Calu3 (cell line): ENCODE measurements at regions not wholly inside any gene's neighbourhood (a gene's known extent, or its start where the extent isn't known, plus 50 kb on each side); places are given as distances from the start of the nearest gene placed in this dataset.

Source experiments
- BruUV-seq: library from RNA; stranded (reverse); fragments of 400-500 nt; replicated peaks from 2 replicates; lab custom pipeline; 2021; lab: Mats Ljungman, UMichigan
- CTCF ChIA-PET: fragments of 300-600 bp; sonication (Branson Sonifier 250); formaldehyde crosslinking; loops from one replicate; lab custom pipeline; 2022; ENCODE audit warnings: antibody characterized with exemption; lab: Charles Lee
- DNase-seq: peaks from one replicate; pipeline ENCODE4 v3.0.0; 2022
- H3K27ac Mint-ChIP-seq: one replicate; pipeline ENCODE4 v1.8.0; 2022; ENCODE audit warnings: mixed read lengths; ENCODE audit not compliant: unreplicated experiment
- H3K27me3 Mint-ChIP-seq: one replicate; pipeline ENCODE4 v1.8.0; 2022; ENCODE audit warnings: mixed read lengths; ENCODE audit not compliant: unreplicated experiment
- H3K36me3 Mint-ChIP-seq: one replicate; pipeline ENCODE4 v1.8.0; 2022; ENCODE audit warnings: mild to moderate bottlenecking, moderate library complexity, mixed read lengths; ENCODE audit not compliant: insufficient read depth, unreplicated experiment
- H3K4me1 Mint-ChIP-seq: one replicate; pipeline ENCODE4 v1.8.0; 2022; ENCODE audit warnings: mild to moderate bottlenecking, low read depth, mixed read lengths; ENCODE audit not compliant: unreplicated experiment
- H3K4me3 Mint-ChIP-seq: one replicate; pipeline ENCODE4 v1.8.0; 2022; ENCODE audit warnings: mild to moderate bottlenecking, low read depth, moderate library complexity, mixed read lengths; ENCODE audit not compliant: unreplicated experiment
- H3K9me3 Mint-ChIP-seq: one replicate; pipeline ENCODE4 v1.8.0; 2022; ENCODE audit warnings: low read depth, mixed read lengths; ENCODE audit not compliant: unreplicated experiment
- CTCF ChIP-seq: fragments of 200-600 bp; IDR thresholded peaks from one replicate; pipeline ENCODE4 v1.8.0; 2022; ENCODE audit warnings: antibody characterized with exemption; ENCODE audit not compliant: unreplicated experiment
- intact Hi-C: fragments of 100-400 bp; cut with micrococcal nuclease; formaldehyde crosslinking; loops from one replicate; pipeline ENCODE4 v1.10.0; 2022; ENCODE audit not compliant: unreplicated experiment

DNA sequence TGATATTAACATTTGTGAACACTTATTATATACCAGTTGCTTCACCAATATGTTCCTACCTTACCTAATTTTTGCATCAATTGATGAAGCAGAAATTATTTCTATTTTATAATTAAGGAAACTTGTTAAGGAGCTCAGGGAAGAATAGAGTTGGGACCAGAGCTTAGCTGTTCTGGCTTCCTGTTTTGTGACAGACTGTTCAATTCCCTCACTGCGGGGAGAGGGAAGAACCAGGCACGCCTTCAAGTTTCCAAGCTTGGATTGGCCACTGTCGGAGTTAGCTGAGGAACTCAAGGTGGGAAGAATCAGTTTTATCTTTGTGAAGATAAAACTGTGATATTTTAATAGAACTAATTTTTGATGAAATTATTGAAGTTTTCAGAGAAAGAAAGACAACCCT lies 142.3 kb upstream of the LMO4 start:
- BruUV-seq = no TSS peak
- H3K27me3 Mint-ChIP-seq = peaks cover 16% of the 10 kb centered on the region
- H3K36me3 Mint-ChIP-seq = no peaks in the 10 kb centered on the region
- no peak overlapping the region for H3K27ac Mint-ChIP-seq
- no peak for DNase-seq
- no peaks in the 10 kb centered on the region for H3K9me3 Mint-ChIP-seq
- peaks cover 10% of the 10 kb centered on the region for H3K4me1 Mint-ChIP-seq
- TF ChIP-seq CTCF = no peak
- intact Hi-C loops = no loop called here
- no peak overlapping the region for H3K4me3 Mint-ChIP-seq
- CTCF ChIA-PET = no interaction called here

DNA sequence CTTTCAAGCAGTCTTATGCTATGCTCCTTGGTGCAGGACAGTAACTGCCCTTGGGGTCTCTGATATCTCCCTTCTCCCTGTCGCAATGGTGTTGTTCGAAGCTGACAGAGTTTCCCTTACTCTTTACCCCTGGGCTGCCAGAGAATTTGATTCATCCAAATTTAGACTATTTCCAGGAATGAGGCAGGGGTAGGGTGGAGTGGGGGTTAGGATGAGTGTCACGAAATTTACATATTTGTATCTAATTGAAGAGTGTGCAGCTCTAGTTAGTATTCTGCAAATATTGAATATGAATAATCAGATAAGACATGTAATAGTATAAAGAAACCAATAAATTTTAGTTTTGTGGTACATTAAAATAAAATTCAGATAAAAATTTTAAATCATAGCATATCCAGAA lies 140.0 kb upstream of the LMO4 start:
- H3K36me3 Mint-ChIP-seq = no peaks in the 10 kb centered on the region
- CTCF ChIA-PET = interaction anchor here (0.6 kb wide), 1 partner anchor 17 kb away, joined by 3 read pairs; no protein-coding TSS in a partner anchor
- BruUV-seq = no TSS peak

DNA sequence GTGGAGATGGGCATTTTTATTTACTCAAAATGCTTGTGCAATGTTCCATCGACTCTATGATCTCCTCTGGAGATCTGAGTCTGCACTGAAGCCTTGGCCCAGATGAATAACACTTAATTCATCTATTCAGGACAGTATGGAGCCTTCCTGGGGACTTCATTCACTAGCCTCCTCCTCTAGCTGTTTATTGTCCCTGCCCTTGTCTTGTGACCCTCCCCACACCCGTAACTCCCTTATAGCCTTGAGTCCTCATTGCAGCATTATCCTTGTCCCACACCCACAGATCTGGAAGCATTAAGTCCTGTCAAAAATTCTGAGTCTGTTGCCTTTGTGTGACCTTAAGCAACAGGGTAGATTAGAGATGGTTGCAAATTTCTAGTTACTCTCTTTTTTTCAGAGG lies 138.3 kb upstream of the LMO4 start:
- no TSS peak for BruUV-seq
- peaks cover 6% of the 10 kb centered on the region for H3K9me3 Mint-ChIP-seq
- no peak overlapping the region for H3K27ac Mint-ChIP-seq
- CTCF ChIA-PET = no interaction called here
- H3K4me1 Mint-ChIP-seq = no peaks in the 10 kb centered on the region
- H3K27me3 Mint-ChIP-seq = peaks cover 8% of the 10 kb centered on the region
- H3K36me3 Mint-ChIP-seq = no peaks in the 10 kb centered on the region
- intact Hi-C loops = no loop called here
- no peak for DNase-seq
- H3K4me3 Mint-ChIP-seq = no peak overlapping the region
- no peak for TF ChIP-seq CTCF

More for the DNA sequence above, 140.0 kb upstream of the LMO4 start:
- Mint-ChIP-seq H3K4me3 (no peak overlapping the region), H3K4me1 (no peaks in the 10 kb centered on the region), H3K27ac (no peak overlapping the region), H3K27me3 (peaks cover 8% of the 10 kb centered on the region), H3K9me3 (no peaks in the 10 kb centered on the region)
- no peak for TF ChIP-seq CTCF
- intact Hi-C loops = no loop called here
- DNase-seq = no peak

- intact Hi-C loops = no loop called here
- no peaks in the 10 kb centered on the region for H3K36me3 Mint-ChIP-seq
- H3K27ac Mint-ChIP-seq = no peak overlapping the region
- peaks cover 6% of the 10 kb centered on the region for H3K9me3 Mint-ChIP-seq
- H3K27me3 Mint-ChIP-seq = peaks cover 8% of the 10 kb centered on the region
- CTCF ChIA-PET = no interaction called here
- H3K4me1 Mint-ChIP-seq = no peaks in the 10 kb centered on the region
- no TSS peak for BruUV-seq
- no peak overlapping the region for H3K4me3 Mint-ChIP-seq
- no peak for TF ChIP-seq CTCF
- DNase-seq = no peak
Observed at GRCh38 chr1:87191646-87192045, 137.0 kb upstream of the LMO4 start.
